ENCODE measurements at regions not wholly inside any gene's neighbourhood (a gene's known extent, or its start where the extent isn't known, plus 50 kb on each side); places are given as distances from the start of the nearest gene placed in this dataset.
A peak's percentile ranks its signal among the peaks of the same experiment; 100 is the strongest.

- Histone ChIP-seq H3K4me2 (ENCODE audit: low read length) (no peak overlapping the region), H3K4me3 (ENCODE audit: low read length) (no peak overlapping the region), H3K4me1 (ENCODE audit: low read length) (no peaks in the 10 kb centered on the region), H3K79me2 (ENCODE audit: low read length) (no peaks in the 10 kb centered on the region), H3K36me3 (replicated peaks; ENCODE audit: low read depth, low read length) (no peaks in the 10 kb centered on the region), H2AFZ (ENCODE audit: low read depth, low read length) (no peak overlapping the region), H3K9ac (ENCODE audit: low read length) (no peak overlapping the region), H3K27me3 (ENCODE audit: low read depth, low read length) (no peaks in the 10 kb centered on the region), H4K20me1 (ENCODE audit: insufficient read depth, low read length) (no peaks in the 10 kb centered on the region), H3K27ac (ENCODE audit: low read length) (no peak overlapping the region), H3K9me3 (ENCODE audit: insufficient read depth, low read length) (no peaks in the 10 kb centered on the region)
- TF ChIP-seq CTCF (IDR thresholded peaks at IDR 0.05; ENCODE audit: low read depth, low read length) (no peak), EZH2phosphoT487 (IDR thresholded peaks at IDR 0.05; ENCODE audit: low read depth) (no peak)
These were observed 1192.5 kb downstream of the NXPH1 start for GRCh38 chr7:9625953-9626352.

- Histone ChIP-seq H3K4me1 (ENCODE audit: low read length) (no peaks in the 10 kb centered on the region), H3K79me2 (ENCODE audit: low read length) (no peaks in the 10 kb centered on the region), H3K4me3 (ENCODE audit: low read length) (no peak overlapping the region), H3K9ac (ENCODE audit: low read length) (no peak overlapping the region), H4K20me1 (ENCODE audit: insufficient read depth, low read length) (no peaks in the 10 kb centered on the region), H3K4me2 (ENCODE audit: low read length) (no peak overlapping the region), H3K27me3 (ENCODE audit: low read depth, low read length) (no peaks in the 10 kb centered on the region), H3K36me3 (replicated peaks; ENCODE audit: low read depth, low read length) (no peaks in the 10 kb centered on the region), H3K27ac (ENCODE audit: low read length) (no peak overlapping the region), H2AFZ (ENCODE audit: low read depth, low read length) (no peak overlapping the region; the same call in 1 of the 2 replicates), H3K9me3 (ENCODE audit: insufficient read depth, low read length) (no peaks in the 10 kb centered on the region)
- TF ChIP-seq CTCF (IDR thresholded peaks at IDR 0.05; ENCODE audit: low read depth, low read length) (no peak), EZH2phosphoT487 (IDR thresholded peaks at IDR 0.05; ENCODE audit: low read depth) (no peak)
These were observed 1212.3 kb downstream of the NXPH1 start for GRCh38 chr7:9645756-9646155.

- Histone ChIP-seq H3K4me3 (ENCODE audit: low read length) (no peak overlapping the region), H3K9ac (ENCODE audit: low read length) (no peak overlapping the region), H3K4me1 (ENCODE audit: low read length) (no peaks in the 10 kb centered on the region), H3K4me2 (ENCODE audit: low read length) (no peak overlapping the region), H3K27ac (ENCODE audit: low read length) (no peak overlapping the region), H3K36me3 (replicated peaks; ENCODE audit: low read depth, low read length) (no peaks in the 10 kb centered on the region), H3K27me3 (ENCODE audit: low read depth, low read length) (no peaks in the 10 kb centered on the region), H4K20me1 (ENCODE audit: insufficient read depth, low read length) (no peaks in the 10 kb centered on the region), H3K9me3 (ENCODE audit: insufficient read depth, low read length) (no peaks in the 10 kb centered on the region), H3K79me2 (ENCODE audit: low read length) (no peaks in the 10 kb centered on the region), H2AFZ (ENCODE audit: low read depth, low read length) (no peak overlapping the region)
- TF ChIP-seq EZH2phosphoT487 (IDR thresholded peaks at IDR 0.05; ENCODE audit: low read depth), result no peak
- peak; percentile 39 for TF ChIP-seq CTCF (IDR thresholded peaks at IDR 0.05; ENCODE audit: low read depth, low read length)
These were observed 1223.8 kb downstream of the NXPH1 start for GRCh38 chr7:9657257-9657656.

GRCh38 chr7:9671979-9672917, 1238.8 kb downstream of the NXPH1 start:
- H3K27ac ChIP-seq (ENCODE audit: low read length), result no peak overlapping the region
- H3K9ac ChIP-seq (ENCODE audit: low read length), result no peak overlapping the region
- H3K4me2 ChIP-seq (ENCODE audit: low read length), result no peak overlapping the region
- no peaks in the 10 kb centered on the region for H3K79me2 ChIP-seq (ENCODE audit: low read length)
- H2AFZ ChIP-seq (ENCODE audit: low read depth, low read length), result no peak overlapping the region
- TF ChIP-seq CTCF (IDR thresholded peaks at IDR 0.05; ENCODE audit: low read depth, low read length) (no peak), EZH2phosphoT487 (IDR thresholded peaks at IDR 0.05; ENCODE audit: low read depth) (no peak)
- H3K36me3 ChIP-seq (replicated peaks; ENCODE audit: low read depth, low read length), result no peaks in the 10 kb centered on the region
- peaks cover 19% of the 10 kb centered on the region for H3K4me1 ChIP-seq (ENCODE audit: low read length)
- no peaks in the 10 kb centered on the region for H4K20me1 ChIP-seq (ENCODE audit: insufficient read depth, low read length)
- no peaks in the 10 kb centered on the region for H3K27me3 ChIP-seq (ENCODE audit: low read depth, low read length)
- no peaks in the 10 kb centered on the region for H3K9me3 ChIP-seq (ENCODE audit: insufficient read depth, low read length)
- no peak overlapping the region for H3K4me3 ChIP-seq (ENCODE audit: low read length)

Measured in OCI-LY3 (cell line).